Upper lobe of left lung (tissue), 6 donors: ENCODE measurements at regions not wholly inside any gene's neighbourhood (a gene's known extent, or its start where the extent isn't known, plus 50 kb on each side); places are given as distances from the start of the nearest gene placed in this dataset.

ENCODE experiments used
- ATAC-seq, 2 donors: fragments of 200-7000 bp; cut with Tn5 transposase; one replicate each; pipeline ENCODE4 v1.9.1; 2022; ENCODE audit warnings: mild to moderate bottlenecking in 2 of 2, moderate library complexity in 2 of 2; ENCODE audit not compliant: low FRiP score in 2 of 2
- DNase-seq, 2 donors: peaks; one replicate each; pipeline ENCODE4 v3.0.0-alpha.2; 2019 to 2020
- H3K27ac ChIP-seq, 4 donors: fragments of 200-600 bp; sonication (generic); one replicate each; pipeline ENCODE4 v1.5.1; 2016 to 2019
- H3K27me3 ChIP-seq, 4 donors: fragments of 200-600 bp; sonication (generic); one replicate each; pipeline ENCODE4 v1.5.1; 2017 to 2019
- H3K36me3 ChIP-seq, 4 donors: fragments of 200-600 bp; sonication (generic); one replicate each; pipeline ENCODE4 v1.5.1; 2016 to 2019
- H3K4me1 ChIP-seq, 4 donors: fragments of 200-600 bp; sonication (generic); one replicate each; pipeline ENCODE4 v1.5.1; 2018 to 2019
- H3K4me3 ChIP-seq, 4 donors: fragments of 200-600 bp; sonication (generic); one replicate each; pipeline ENCODE4 v1.5.1; 2017 to 2019; ENCODE audit warnings: mild to moderate bottlenecking in 2 of 4, moderate library complexity in 1 of 4
- H3K9me3 ChIP-seq, 4 donors: fragments of 200-600 bp; sonication (generic); one replicate each; pipeline ENCODE4 v1.5.1; 2018 to 2019
- EP300 ChIP-seq, 4 donors: sonication (generic); formaldehyde crosslinking; IDR thresholded peaks; one replicate each; pipeline ENCODE4 v1.5.1; 2017; ENCODE audit warnings: antibody characterized with exemption in 4 of 4, control low read depth in 2 of 4
- POLR2A ChIP-seq, 4 donors: fragments of 450-650 bp; IDR thresholded peaks; one replicate each; pipeline ENCODE4 v1.5.1; 2016 to 2017; ENCODE audit warnings: antibody characterized with exemption in 4 of 4, mild to moderate bottlenecking in 2 of 4
- POLR2AphosphoS5 ChIP-seq, 2 donors: sonication (generic); formaldehyde crosslinking; IDR thresholded peaks; one replicate each; pipeline ENCODE4 v1.5.1; 2017; ENCODE audit warnings: antibody characterized with exemption in 2 of 2
- WGBS, 2 donors: methylation state at CpG; one replicate each; pipeline ENCODE4 v1.1.5; 2017 to 2018; 5-methylcytosine and 5-hydroxymethylcytosine counted together
- TF ChIP-seq, protein P1 (sequence below), 6 experiments: fragments of 450-650 bp in 4 of 6; fragments of 200-600 bp in 2 of 6; sonication (generic) in 2 of 6; IDR thresholded peaks; one replicate each; pipeline ENCODE4 v1.5.1; 2016 to 2019; ENCODE audit warnings: antibody characterized with exemption in 6 of 6
- donor health status: DM: no; HTN: no; CAD: no; lungs with moderate emphysema.
- donor health status: DM: no; HTN: yes; CAD: no; lungs with severe emphysema.

DNA sequence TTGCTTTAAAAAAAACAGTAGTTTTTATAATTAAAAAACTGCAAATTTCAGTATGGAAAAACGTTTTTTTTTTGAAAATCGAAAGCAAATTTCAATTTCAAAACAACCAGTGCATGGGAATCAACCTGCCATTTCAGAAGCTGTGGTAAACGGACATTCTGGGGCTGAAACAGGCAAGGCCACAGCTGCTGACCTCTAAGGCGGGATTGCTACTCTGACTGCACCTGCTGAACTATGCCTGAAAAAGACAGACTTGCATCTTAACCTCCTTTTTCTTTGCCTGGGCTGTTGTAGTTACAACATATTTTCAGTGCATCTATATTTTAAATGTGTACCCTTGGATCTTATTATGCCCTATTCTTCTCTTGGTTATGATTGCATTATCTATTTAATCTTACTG, 303.0 kb upstream of the SP8 start:
- 67 to 71% methylated on average over 4 of the region's 4 CpGs for WGBS, 2 donors
- H3K27ac ChIP-seq, result no peak overlapping the region
- H3K4me3 ChIP-seq, result no peak overlapping the region
- H3K4me1 ChIP-seq, result no peaks in the 10 kb centered on the region
- no peak for DNase-seq
- no peaks in the 10 kb centered on the region for H3K27me3 ChIP-seq
- H3K9me3 ChIP-seq, result no peaks in the 10 kb centered on the region
- TF ChIP-seq EP300 (IDR thresholded peaks at IDR 0.05) (no peak), POLR2AphosphoS5 (IDR thresholded peaks at IDR 0.05) (no peak), POLR2A (IDR thresholded peaks at IDR 0.05) (no peak)
- TF ChIP-seq, protein P1, sequence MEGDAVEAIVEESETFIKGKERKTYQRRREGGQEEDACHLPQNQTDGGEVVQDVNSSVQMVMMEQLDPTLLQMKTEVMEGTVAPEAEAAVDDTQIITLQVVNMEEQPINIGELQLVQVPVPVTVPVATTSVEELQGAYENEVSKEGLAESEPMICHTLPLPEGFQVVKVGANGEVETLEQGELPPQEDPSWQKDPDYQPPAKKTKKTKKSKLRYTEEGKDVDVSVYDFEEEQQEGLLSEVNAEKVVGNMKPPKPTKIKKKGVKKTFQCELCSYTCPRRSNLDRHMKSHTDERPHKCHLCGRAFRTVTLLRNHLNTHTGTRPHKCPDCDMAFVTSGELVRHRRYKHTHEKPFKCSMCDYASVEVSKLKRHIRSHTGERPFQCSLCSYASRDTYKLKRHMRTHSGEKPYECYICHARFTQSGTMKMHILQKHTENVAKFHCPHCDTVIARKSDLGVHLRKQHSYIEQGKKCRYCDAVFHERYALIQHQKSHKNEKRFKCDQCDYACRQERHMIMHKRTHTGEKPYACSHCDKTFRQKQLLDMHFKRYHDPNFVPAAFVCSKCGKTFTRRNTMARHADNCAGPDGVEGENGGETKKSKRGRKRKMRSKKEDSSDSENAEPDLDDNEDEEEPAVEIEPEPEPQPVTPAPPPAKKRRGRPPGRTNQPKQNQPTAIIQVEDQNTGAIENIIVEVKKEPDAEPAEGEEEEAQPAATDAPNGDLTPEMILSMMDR (IDR thresholded peaks at IDR 0.05), result no peak
- H3K36me3 ChIP-seq, result no peaks in the 10 kb centered on the region
- no peak for ATAC-seq

DNA sequence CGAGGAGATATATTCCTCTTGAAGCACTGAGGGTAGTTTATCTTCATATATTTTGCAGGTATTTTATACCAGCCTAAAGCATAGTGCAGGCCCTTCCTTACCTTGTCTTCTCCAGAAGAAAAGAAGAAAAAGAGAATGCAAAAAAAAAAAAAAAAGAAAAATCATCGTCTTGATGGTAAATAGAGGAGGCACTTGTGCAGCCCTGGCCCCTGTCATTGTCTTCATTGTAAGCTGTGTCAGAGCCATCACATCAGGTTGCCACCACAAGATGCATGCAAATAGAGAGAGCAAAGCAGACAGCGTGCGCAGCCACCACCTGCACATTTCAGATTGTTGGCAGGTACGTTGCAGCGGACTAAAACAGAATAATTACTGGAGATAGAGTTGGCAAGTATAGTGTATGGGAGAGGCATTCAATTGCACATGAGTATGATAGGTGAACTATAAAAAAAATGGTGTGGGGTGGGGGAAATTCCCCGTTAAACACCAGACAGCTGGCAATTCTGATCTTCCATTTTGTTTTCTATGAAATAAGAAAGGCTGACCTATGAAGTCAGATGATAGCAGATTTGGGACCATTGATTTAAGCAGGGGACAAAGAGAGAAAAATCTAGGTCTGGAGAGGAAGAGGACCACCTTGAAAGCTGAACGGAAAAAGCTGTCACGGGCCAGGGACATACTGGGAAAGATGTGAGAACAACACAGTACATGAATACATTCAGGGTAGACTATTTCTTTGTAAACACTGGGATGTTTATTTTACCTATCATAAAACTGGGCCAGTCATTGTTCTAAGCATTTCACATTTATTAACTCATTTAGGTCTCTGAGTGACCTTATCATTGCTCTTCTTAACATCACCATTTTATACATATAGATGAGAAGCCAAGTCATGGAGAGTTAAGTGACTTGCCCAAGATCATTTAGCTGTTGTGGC, 306.3 kb upstream of the SP8 start:
- Histone ChIP-seq H3K4me1 (no peaks in the 10 kb centered on the region), H3K27ac (no peak overlapping the region), H3K9me3 (no peaks in the 10 kb centered on the region), H3K27me3 (no peaks in the 10 kb centered on the region), H3K36me3 (no peaks in the 10 kb centered on the region), H3K4me3 (no peak overlapping the region)
- no peak for TF ChIP-seq POLR2AphosphoS5 (IDR thresholded peaks at IDR 0.05)
- TF ChIP-seq, protein P1 (IDR thresholded peaks at IDR 0.05), result no peak
- TF ChIP-seq POLR2A (IDR thresholded peaks at IDR 0.05), result no peak
- TF ChIP-seq EP300 (IDR thresholded peaks at IDR 0.05), result no peak
- DNase-seq, result no peak
- ATAC-seq, result no peak
- 83 to 87% methylated on average over 9 of the region's 9 CpGs for WGBS, 2 donors

DNA sequence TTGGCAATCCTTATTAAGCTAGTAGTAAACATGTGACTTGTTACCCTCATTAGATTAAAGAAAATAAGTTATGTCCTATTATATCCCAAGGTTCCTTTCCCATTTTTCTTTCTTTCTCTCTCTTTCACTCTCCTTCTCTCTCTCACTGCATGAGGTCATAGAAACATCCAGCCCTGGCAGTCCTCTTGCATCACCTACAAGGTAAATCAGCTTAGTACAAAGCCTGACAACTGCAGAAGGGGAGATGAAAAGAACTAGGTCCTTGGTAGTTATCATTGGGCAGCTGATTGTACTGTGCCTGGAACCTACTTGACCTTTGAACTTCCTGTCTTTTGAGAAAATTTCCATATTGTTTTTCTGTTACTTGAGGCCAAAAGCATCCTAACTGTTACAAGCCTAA, 307.9 kb upstream of the SP8 start:
- H3K27ac ChIP-seq, result no peak overlapping the region
- DNase-seq (no peak), ATAC-seq (no peak)
- no peak for TF ChIP-seq EP300 (IDR thresholded peaks at IDR 0.05)
- TF ChIP-seq, protein P1 (IDR thresholded peaks at IDR 0.05), result no peak
- TF ChIP-seq POLR2A (IDR thresholded peaks at IDR 0.05), result no peak
- TF ChIP-seq POLR2AphosphoS5 (IDR thresholded peaks at IDR 0.05), result no peak
- H3K4me3 ChIP-seq, result no peak overlapping the region
- H3K36me3 ChIP-seq, result no peaks in the 10 kb centered on the region
- H3K9me3 ChIP-seq, result no peaks in the 10 kb centered on the region
- no peaks in the 10 kb centered on the region for H3K4me1 ChIP-seq
- no peaks in the 10 kb centered on the region for H3K27me3 ChIP-seq

DNA sequence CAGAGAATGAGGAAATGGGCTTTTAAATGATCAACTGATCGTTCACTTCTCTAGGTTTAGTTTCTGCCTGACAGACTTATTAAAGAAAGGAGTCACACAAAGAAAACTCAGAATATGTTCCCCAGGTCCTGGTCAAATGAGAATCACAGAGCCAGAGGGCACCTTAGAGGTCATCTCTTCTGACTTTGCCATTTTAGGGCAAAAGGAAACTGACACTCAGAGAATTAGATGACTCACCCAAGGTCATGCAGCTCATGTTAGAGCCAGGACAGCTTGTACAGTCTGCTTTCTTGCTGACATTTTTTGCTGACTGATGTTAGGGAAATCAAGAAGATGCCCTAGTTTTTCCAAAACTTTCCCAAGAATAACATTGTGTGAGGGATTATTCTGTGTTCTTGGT, 312.7 kb upstream of the SP8 start:
- H3K27ac ChIP-seq, result no peak overlapping the region
- DNase-seq (no peak), ATAC-seq (no peak)
- H3K4me3 ChIP-seq, result no peak overlapping the region
- H3K27me3 ChIP-seq, result no peaks in the 10 kb centered on the region
- TF ChIP-seq POLR2AphosphoS5 (IDR thresholded peaks at IDR 0.05) (no peak), EP300 (IDR thresholded peaks at IDR 0.05) (no peak), POLR2A (IDR thresholded peaks at IDR 0.05) (no peak)
- TF ChIP-seq, protein P1 (IDR thresholded peaks at IDR 0.05), result no peak
- WGBS, 2 donors, result 65 to 82% methylated on average over 1 of the region's 1 CpG
- no peaks in the 10 kb centered on the region for H3K36me3 ChIP-seq
- H3K9me3 ChIP-seq, result no peaks in the 10 kb centered on the region
- H3K4me1 ChIP-seq, result no peaks in the 10 kb centered on the region

DNA sequence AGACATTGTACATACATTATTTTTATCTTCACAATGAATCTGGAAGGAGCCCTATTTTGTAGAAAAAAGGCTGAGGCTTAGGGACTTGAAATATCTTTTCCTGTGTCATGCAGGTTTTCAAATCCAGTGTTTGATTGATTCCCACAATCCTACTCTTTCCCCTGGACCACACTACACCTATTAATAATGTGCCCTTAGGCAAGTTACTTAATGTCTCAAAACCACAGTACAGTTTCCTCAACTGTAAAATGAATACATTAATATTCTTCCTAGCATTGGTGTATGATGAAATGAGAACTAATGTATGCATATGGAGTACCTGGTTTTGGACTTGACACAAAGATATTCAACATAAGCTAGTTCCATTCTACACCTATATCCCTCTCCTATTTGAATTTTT, 313.3 kb upstream of the SP8 start:
- no peaks in the 10 kb centered on the region for H3K36me3 ChIP-seq
- no peaks in the 10 kb centered on the region for H3K9me3 ChIP-seq
- ATAC-seq, result no peak
- H3K4me1 ChIP-seq, result no peaks in the 10 kb centered on the region
- no peak for DNase-seq
- H3K27ac ChIP-seq, result no peak overlapping the region
- H3K4me3 ChIP-seq, result no peak overlapping the region
- H3K27me3 ChIP-seq, result no peaks in the 10 kb centered on the region
- TF ChIP-seq POLR2A (IDR thresholded peaks at IDR 0.05) (no peak), EP300 (IDR thresholded peaks at IDR 0.05) (no peak), POLR2AphosphoS5 (IDR thresholded peaks at IDR 0.05) (no peak)
- TF ChIP-seq, protein P1 (IDR thresholded peaks at IDR 0.05), result no peak
